H9 (cell line): ENCODE measurements at regions not wholly inside any gene's neighbourhood (a gene's known extent, or its start where the extent isn't known, plus 50 kb on each side); places are given as distances from the start of the nearest gene placed in this dataset.

Source experiments
- DNase-seq: peaks from one replicate; pipeline ENCODE4 v3.0.0-alpha.2; 2017
- H2AFZ ChIP-seq: one replicate; pipeline ENCODE4 v1.6.1; 2013; ENCODE audit warnings: mild to moderate bottlenecking, low read length, control low read depth, moderate library complexity
- H2AK5ac ChIP-seq: 2 replicates; pipeline ENCODE4 v1.6.1; 2013; ENCODE audit warnings: low read length, control low read depth, mixed read lengths; ENCODE audit not compliant: insufficient read length
- H2BK120ac ChIP-seq: one replicate; pipeline ENCODE4 v1.6.1; 2013; ENCODE audit warnings: low read depth, mild to moderate bottlenecking, low read length, control low read depth, inconsistent platforms; ENCODE audit not compliant: poor library complexity, severe bottlenecking
- H2BK12ac ChIP-seq: 2 replicates; pipeline ENCODE4 v1.6.1; 2013; ENCODE audit warnings: low read length, control low read depth, mixed read lengths, low read depth; ENCODE audit not compliant: insufficient read length
- H2BK15ac ChIP-seq: 2 replicates; pipeline ENCODE4 v1.6.1; 2013; ENCODE audit warnings: low read depth, low read length, control low read depth
- H2BK20ac ChIP-seq: one replicate; pipeline ENCODE4 v1.6.1; 2013; ENCODE audit warnings: low read depth, mild to moderate bottlenecking, low read length, control low read depth, inconsistent platforms; ENCODE audit not compliant: poor library complexity, severe bottlenecking
- H2BK5ac ChIP-seq: 2 replicates; pipeline ENCODE4 v1.6.1; 2013; ENCODE audit warnings: low read length, control low read depth, mixed read lengths; ENCODE audit not compliant: insufficient read length
- H3K14ac ChIP-seq: 2 replicates; pipeline ENCODE4 v1.6.1; 2013; ENCODE audit warnings: low read length, control low read depth; ENCODE audit not compliant: insufficient read depth
- H3K18ac ChIP-seq: 2 replicates; pipeline ENCODE4 v1.6.1; 2013; ENCODE audit warnings: low read depth, mild to moderate bottlenecking, mixed read lengths, low read length, control low read depth; ENCODE audit not compliant: insufficient read length
- H3K23ac ChIP-seq: 2 replicates; pipeline ENCODE4 v1.6.1; 2013; ENCODE audit warnings: low read length, control low read depth, mixed read lengths, low read depth; ENCODE audit not compliant: insufficient read length
- H3K23me2 ChIP-seq: 2 replicates; pipeline ENCODE4 v1.6.1; 2013; ENCODE audit warnings: low read depth, mild to moderate bottlenecking, mixed read lengths, low read length, control low read depth; ENCODE audit not compliant: insufficient read length, poor library complexity, severe bottlenecking
- H3K27ac ChIP-seq: 2 replicates; pipeline ENCODE4 v1.5.1; 2013; ENCODE audit warnings: low read length, control low read depth, mixed read lengths, low read depth; ENCODE audit not compliant: insufficient read length
- H3K27me3 ChIP-seq: 2 replicates; pipeline ENCODE4 v1.6.1; 2013; ENCODE audit warnings: low read length, control low read depth, inconsistent platforms; ENCODE audit not compliant: insufficient read depth
- H3K4ac ChIP-seq: 2 replicates; pipeline ENCODE4 v1.6.1; 2013; ENCODE audit warnings: low read depth, mild to moderate bottlenecking, control low read depth, inconsistent platforms, low read length, moderate library complexity
- H3K4me1 ChIP-seq: 2 replicates; pipeline ENCODE4 v1.6.1; 2013; ENCODE audit warnings: low read length, control low read depth, inconsistent platforms; ENCODE audit not compliant: insufficient read depth
- H3K4me2 ChIP-seq: 2 replicates; pipeline ENCODE4 v1.6.1; 2013; ENCODE audit warnings: low read length, control low read depth, mixed read lengths; ENCODE audit not compliant: insufficient read length, insufficient read depth
- H3K56ac ChIP-seq: 2 replicates; pipeline ENCODE4 v1.6.1; 2013; ENCODE audit warnings: low read depth, mild to moderate bottlenecking, mixed read lengths, low read length, control low read depth; ENCODE audit not compliant: insufficient read length
- H3K79me1 ChIP-seq: 2 replicates; pipeline ENCODE4 v1.6.1; 2013; ENCODE audit warnings: low read depth, mild to moderate bottlenecking, moderate library complexity, low read length, control low read depth, inconsistent platforms; ENCODE audit not compliant: insufficient read depth, poor library complexity, severe bottlenecking
- H3K79me2 ChIP-seq: 2 replicates; pipeline ENCODE4 v1.6.1; 2013; ENCODE audit warnings: low read length, control low read depth, inconsistent platforms; ENCODE audit not compliant: insufficient read depth
- H3K9ac ChIP-seq: 2 replicates; pipeline ENCODE4 v1.6.1; 2013; ENCODE audit warnings: low read length, control low read depth, mixed read lengths; ENCODE audit not compliant: insufficient read length; ENCODE audit errors: extremely low read depth
- H3K9me3 ChIP-seq: one replicate; pipeline ENCODE4 v1.6.1; 2013; ENCODE audit warnings: low read depth, low read length, inconsistent platforms; ENCODE audit not compliant: control insufficient read depth
- H3T11ph ChIP-seq: one replicate; pipeline ENCODE4 v1.6.1; 2013; ENCODE audit warnings: mild to moderate bottlenecking, low read length, control low read depth, inconsistent platforms
- H4K20me1 ChIP-seq: one replicate; pipeline ENCODE4 v1.6.1; 2013; ENCODE audit not compliant: control insufficient read depth, insufficient read length, insufficient read depth
- H4K5ac ChIP-seq: 2 replicates; pipeline ENCODE4 v1.6.1; 2013; ENCODE audit warnings: low read depth, mild to moderate bottlenecking, mixed read lengths, low read length, control low read depth; ENCODE audit not compliant: insufficient read length
- H4K8ac ChIP-seq: replicated peaks from 2 replicates; pipeline ENCODE4 v1.6.1; 2013; ENCODE audit warnings: low read length, control low read depth, mixed read lengths, low read depth; ENCODE audit not compliant: insufficient read length
- H4K91ac ChIP-seq: 2 replicates; pipeline ENCODE4 v1.6.1; 2013; ENCODE audit warnings: low read depth, mild to moderate bottlenecking, moderate library complexity, mixed read lengths, low read length, control low read depth; ENCODE audit not compliant: insufficient read length
- H3K27ac Mint-ChIP-seq, 3 experiments: 2 replicates in 2 of 3; 3 replicates in 1 of 3; pipeline ENCODE4 v1.8.0; 2020 to 2021; ENCODE audit warnings: mixed read lengths in 3 of 3, mild to moderate bottlenecking in 1 of 3, moderate library complexity in 1 of 3
- H3K27me3 Mint-ChIP-seq: 2 replicates; pipeline ENCODE4 v1.8.0; 2021; ENCODE audit warnings: low read depth, mild to moderate bottlenecking, moderate library complexity, mixed read lengths
- H3K36me3 Mint-ChIP-seq, 3 experiments: 2 replicates in 2 of 3; 3 replicates in 1 of 3; pipeline ENCODE4 v1.8.0; 2020 to 2021; ENCODE audit warnings: low read depth in 3 of 3, mixed read lengths in 3 of 3; ENCODE audit not compliant: insufficient read depth in 1 of 3
- H3K4me1 Mint-ChIP-seq, 2 experiments: 2 replicates each; pipeline ENCODE4 v1.8.0; 2020; ENCODE audit warnings: mixed read lengths in 2 of 2
- H3K4me3 Mint-ChIP-seq, 2 experiments: 2 replicates in 1 of 2; 3 replicates in 1 of 2; pipeline ENCODE4 v1.8.0; 2020 to 2021; ENCODE audit warnings: mild to moderate bottlenecking in 2 of 2, mixed read lengths in 2 of 2, moderate library complexity in 1 of 2
- H3K9me3 Mint-ChIP-seq, 2 experiments: 2 replicates in 1 of 2; 3 replicates in 1 of 2; pipeline ENCODE4 v1.8.0; 2020; ENCODE audit warnings: mild to moderate bottlenecking in 2 of 2, mixed read lengths in 2 of 2, moderate library complexity in 1 of 2
- WGBS: extraction: QIAGEN DNeasy Blood & Tissue Kit; methylation state at CpG from one replicate; pipeline ENCODE4 v1.1.7; 2013; ENCODE audit warnings: missing lambda C conversion rate, low lambda C conversion rate, mixed read lengths; ENCODE audit not compliant: insufficient read length; ENCODE audit errors: extremely low coverage; 5-methylcytosine and 5-hydroxymethylcytosine counted together
- TF ChIP-seq, protein P1 (sequence below): fragments of 200-600 bp; sonication (generic); conservative IDR thresholded peaks from 3 replicates; pipeline ENCODE4 v1.8.0; 2021; ENCODE audit warnings: antibody characterized with exemption, mild to moderate bottlenecking

DNA sequence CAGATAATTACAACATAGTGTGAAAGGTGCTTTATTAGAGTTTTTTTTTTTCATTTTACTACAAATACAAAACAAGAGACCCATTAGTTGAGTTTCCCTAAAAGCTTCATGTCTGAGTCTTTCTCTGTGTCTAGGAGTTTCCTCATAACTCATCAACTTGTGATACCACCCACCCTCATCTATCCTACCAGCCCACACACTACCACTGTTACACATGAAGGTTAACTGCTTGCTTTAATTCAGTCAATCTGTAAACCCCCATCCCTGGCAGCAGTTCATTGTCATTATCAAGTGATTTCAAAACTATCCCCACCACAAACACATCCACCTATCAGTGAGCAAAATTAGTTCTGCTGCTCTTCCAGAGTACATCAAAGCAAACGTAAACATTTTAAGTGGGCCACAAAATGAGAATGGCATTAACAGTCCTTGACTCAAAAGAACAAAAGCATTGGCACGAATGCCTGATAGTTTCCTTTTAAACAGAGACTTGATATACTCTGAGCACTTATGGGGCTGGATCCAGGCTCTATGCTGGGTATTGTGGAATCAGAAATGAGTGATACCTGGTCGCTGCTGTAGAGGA, 331.6 kb upstream of the FAM241A start:
- H2AFZ ChIP-seq = no peak overlapping the region
- H4K91ac ChIP-seq = no peak overlapping the region
- H3K23me2 ChIP-seq = no peaks in the 10 kb centered on the region
- WGBS = no CpG with 5 or more reads among the region's 3 CpGs
- H3K56ac ChIP-seq = no peak overlapping the region
- no peak overlapping the region for H3K9ac ChIP-seq
- no peak overlapping the region for H3K27ac ChIP-seq
- peaks cover 7% of the 10 kb centered on the region in 2 experiments for H3K4me1 Mint-ChIP-seq
- H3K9me3 Mint-ChIP-seq = peaks cover 13 to 20% of the 10 kb centered on the region in 2 experiments
- H4K8ac ChIP-seq = no peak overlapping the region
- H4K20me1 ChIP-seq = no peaks in the 10 kb centered on the region
- H3K27me3 Mint-ChIP-seq = peaks cover 54% of the 10 kb centered on the region
- H2BK15ac ChIP-seq = no peak overlapping the region
- TF ChIP-seq, protein P1, sequence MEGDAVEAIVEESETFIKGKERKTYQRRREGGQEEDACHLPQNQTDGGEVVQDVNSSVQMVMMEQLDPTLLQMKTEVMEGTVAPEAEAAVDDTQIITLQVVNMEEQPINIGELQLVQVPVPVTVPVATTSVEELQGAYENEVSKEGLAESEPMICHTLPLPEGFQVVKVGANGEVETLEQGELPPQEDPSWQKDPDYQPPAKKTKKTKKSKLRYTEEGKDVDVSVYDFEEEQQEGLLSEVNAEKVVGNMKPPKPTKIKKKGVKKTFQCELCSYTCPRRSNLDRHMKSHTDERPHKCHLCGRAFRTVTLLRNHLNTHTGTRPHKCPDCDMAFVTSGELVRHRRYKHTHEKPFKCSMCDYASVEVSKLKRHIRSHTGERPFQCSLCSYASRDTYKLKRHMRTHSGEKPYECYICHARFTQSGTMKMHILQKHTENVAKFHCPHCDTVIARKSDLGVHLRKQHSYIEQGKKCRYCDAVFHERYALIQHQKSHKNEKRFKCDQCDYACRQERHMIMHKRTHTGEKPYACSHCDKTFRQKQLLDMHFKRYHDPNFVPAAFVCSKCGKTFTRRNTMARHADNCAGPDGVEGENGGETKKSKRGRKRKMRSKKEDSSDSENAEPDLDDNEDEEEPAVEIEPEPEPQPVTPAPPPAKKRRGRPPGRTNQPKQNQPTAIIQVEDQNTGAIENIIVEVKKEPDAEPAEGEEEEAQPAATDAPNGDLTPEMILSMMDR = no peak
- no peak overlapping the region for H3K4me3 Mint-ChIP-seq
- no peak for DNase-seq
- H3K23ac ChIP-seq = no peak overlapping the region
- H3T11ph ChIP-seq = no peak overlapping the region
- H3K14ac ChIP-seq = no peak overlapping the region
- H3K79me1 ChIP-seq = no peaks in the 10 kb centered on the region
- no peak overlapping the region for H3K4ac ChIP-seq
- no peak overlapping the region for H2BK20ac ChIP-seq
- H2BK12ac ChIP-seq = no peak overlapping the region
- H3K4me2 ChIP-seq = no peak overlapping the region
- H3K4me1 ChIP-seq = no peaks in the 10 kb centered on the region
- H2AK5ac ChIP-seq = no peak overlapping the region
- H4K5ac ChIP-seq = no peak overlapping the region
- peaks cover 11% of the 10 kb centered on the region for H3K9me3 ChIP-seq
- H2BK5ac ChIP-seq = no peak overlapping the region
- H3K27ac Mint-ChIP-seq = no peak overlapping the region
- peaks cover 3 to 14% (median 4%) of the 10 kb centered on the region in 3 experiments; a peak in 6 of 7 replicates for H3K36me3 Mint-ChIP-seq
- no peak overlapping the region for H3K18ac ChIP-seq
- no peak overlapping the region for H2BK120ac ChIP-seq
- H3K79me2 ChIP-seq = no peaks in the 10 kb centered on the region
- peaks cover 10% of the 10 kb centered on the region; the same call in 1 of the 2 replicates for H3K27me3 ChIP-seq
